Neuron (in vitro differentiated cells): ENCODE measurements at regions not wholly inside any gene's neighbourhood (a gene's known extent, or its start where the extent isn't known, plus 50 kb on each side); places are given as distances from the start of the nearest gene placed in this dataset.

Experiments
- H2AFZ ChIP-seq: one replicate; pipeline ENCODE4 v1.6.1; 2013; ENCODE audit warnings: low read depth, mild to moderate bottlenecking, inconsistent platforms, low read length, moderate library complexity
- H3K27me3 ChIP-seq: one replicate; pipeline ENCODE4 v1.6.1; 2013; ENCODE audit warnings: low read length; ENCODE audit not compliant: insufficient read depth
- H3K36me3 ChIP-seq: one replicate; pipeline ENCODE4 v1.6.1; 2013; ENCODE audit warnings: low read length; ENCODE audit not compliant: insufficient read depth
- H3K4me1 ChIP-seq: one replicate; pipeline ENCODE4 v1.6.1; 2013; ENCODE audit warnings: low read length; ENCODE audit not compliant: insufficient read depth
- H3K4me3 ChIP-seq: 2 replicates; pipeline ENCODE4 v1.5.1; 2013; ENCODE audit warnings: mild to moderate bottlenecking, low read length, moderate library complexity
- H3K9me3 ChIP-seq: one replicate; pipeline ENCODE4 v1.6.1; 2013; ENCODE audit warnings: low read length

DNA sequence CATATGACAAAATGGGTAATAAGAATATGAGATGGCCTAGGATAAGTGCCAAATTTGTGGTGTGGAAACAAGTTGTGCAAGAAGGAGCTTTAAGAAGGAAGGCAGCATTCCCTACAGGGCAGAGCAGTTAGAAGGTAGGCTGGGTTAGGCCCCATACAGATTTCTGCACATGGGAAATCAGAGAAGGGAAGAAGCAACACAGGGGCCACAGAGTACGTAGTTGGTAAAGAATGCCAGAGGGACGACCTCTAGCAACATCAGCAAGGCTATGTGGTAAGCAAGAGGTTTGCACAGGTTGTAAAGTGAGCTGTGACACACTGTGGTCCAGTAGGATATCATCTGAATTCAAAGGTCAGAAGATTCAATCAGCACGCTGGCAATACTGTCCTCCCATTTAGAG is 765.6 kb upstream of the B3GALT2 start:
- no peaks in the 10 kb centered on the region for H3K27me3 ChIP-seq

DNA sequence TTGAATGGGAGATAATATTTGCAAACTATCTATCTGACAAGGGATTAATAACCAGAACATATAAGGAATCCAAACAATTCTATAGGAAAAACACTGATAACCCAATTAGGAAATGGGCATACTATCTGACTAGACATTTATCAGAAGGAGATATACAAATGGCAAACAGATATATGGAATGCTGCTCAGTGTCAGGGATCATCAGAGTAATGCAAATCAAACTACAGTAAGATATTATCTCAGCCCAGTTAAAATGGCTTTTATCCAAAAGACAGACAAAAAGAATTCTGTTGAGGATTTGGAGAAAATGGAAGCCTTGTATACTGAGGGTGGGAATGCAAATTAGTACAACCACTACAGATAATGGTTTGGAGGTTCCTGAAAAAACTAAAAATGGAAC is 758.0 kb upstream of the B3GALT2 start:
- no peaks in the 10 kb centered on the region for H3K36me3 ChIP-seq
- H2AFZ ChIP-seq, result no peak overlapping the region
- no peaks in the 10 kb centered on the region for H3K4me1 ChIP-seq
- H3K27me3 ChIP-seq, result no peaks in the 10 kb centered on the region
- no peak overlapping the region for H3K4me3 ChIP-seq
- no peaks in the 10 kb centered on the region for H3K9me3 ChIP-seq

More for the DNA sequence above, 765.6 kb upstream of the B3GALT2 start:
- no peaks in the 10 kb centered on the region for H3K36me3 ChIP-seq
- H3K9me3 ChIP-seq, result no peaks in the 10 kb centered on the region
- no peak overlapping the region for H3K4me3 ChIP-seq
- no peaks in the 10 kb centered on the region for H3K4me1 ChIP-seq
- H2AFZ ChIP-seq, result no peak overlapping the region

DNA sequence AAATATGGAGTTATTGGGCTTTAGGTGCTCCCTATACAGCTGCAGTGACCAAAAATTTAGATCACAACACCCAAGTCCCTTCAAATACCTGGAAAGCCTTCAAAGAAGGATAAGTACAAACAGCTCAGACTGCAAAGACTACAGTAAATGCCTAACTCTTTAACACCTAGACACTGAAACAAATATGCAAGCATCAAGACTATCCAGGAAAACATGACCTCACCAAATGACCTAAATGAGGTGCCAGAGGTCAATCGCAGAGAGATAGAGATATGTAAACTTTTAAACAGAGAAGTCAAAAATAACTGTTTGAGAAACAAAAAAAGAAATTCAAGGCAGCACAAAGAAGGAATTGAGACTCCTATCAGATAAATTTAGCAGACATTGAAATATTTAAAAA is 753.8 kb upstream of the B3GALT2 start:
- Histone ChIP-seq H3K4me3 (no peak overlapping the region), H3K9me3 (no peaks in the 10 kb centered on the region), H2AFZ (no peak overlapping the region), H3K36me3 (no peaks in the 10 kb centered on the region), H3K27me3 (no peaks in the 10 kb centered on the region), H3K4me1 (no peaks in the 10 kb centered on the region)

DNA sequence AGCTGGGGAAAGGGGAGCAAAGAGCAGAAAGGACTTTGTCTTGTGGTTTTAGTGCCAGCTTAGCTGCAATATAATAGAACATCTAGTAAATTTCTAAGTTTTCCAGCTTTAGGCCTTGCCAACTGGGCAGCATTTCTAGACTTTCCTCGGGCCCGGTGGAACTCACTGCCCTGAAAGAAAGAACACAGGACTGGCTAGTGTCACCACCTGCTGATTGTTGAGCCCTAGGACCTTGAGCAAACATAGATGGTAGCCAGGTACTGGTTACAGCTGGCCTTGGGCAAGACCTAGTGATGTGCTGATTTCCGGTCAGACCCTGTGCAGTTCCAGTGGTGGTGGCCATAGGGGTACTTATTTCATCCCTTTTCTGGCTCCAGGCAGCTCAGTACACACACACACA is 753.2 kb upstream of the B3GALT2 start:
- no peaks in the 10 kb centered on the region for H3K4me1 ChIP-seq
- H3K36me3 ChIP-seq, result no peaks in the 10 kb centered on the region
- no peaks in the 10 kb centered on the region for H3K9me3 ChIP-seq
- no peak overlapping the region for H2AFZ ChIP-seq
- no peak overlapping the region for H3K4me3 ChIP-seq
- H3K27me3 ChIP-seq, result no peaks in the 10 kb centered on the region

DNA sequence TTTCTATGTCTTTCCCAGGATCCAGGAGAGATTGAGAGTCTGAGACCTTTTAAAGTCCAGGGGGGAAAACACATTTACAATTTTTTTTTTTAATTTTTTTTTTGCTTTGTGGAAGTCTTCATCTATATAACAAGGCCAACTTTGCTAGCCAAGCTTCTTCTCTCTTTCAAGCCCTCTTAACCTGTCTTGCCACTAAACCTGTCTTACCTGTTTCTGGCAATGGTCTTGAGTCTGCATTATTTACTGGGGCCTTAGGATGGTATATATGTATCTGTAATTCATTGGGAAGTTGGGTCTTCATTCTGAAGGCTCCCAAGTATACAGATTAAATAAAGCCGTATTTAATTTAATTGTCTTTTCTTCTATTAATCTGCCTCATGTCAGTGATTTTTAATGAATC is 750.9 kb upstream of the B3GALT2 start:
- Histone ChIP-seq H3K36me3 (no peaks in the 10 kb centered on the region), H3K4me1 (no peaks in the 10 kb centered on the region), H3K9me3 (no peaks in the 10 kb centered on the region), H3K4me3 (no peak overlapping the region), H2AFZ (no peak overlapping the region), H3K27me3 (no peaks in the 10 kb centered on the region)

DNA sequence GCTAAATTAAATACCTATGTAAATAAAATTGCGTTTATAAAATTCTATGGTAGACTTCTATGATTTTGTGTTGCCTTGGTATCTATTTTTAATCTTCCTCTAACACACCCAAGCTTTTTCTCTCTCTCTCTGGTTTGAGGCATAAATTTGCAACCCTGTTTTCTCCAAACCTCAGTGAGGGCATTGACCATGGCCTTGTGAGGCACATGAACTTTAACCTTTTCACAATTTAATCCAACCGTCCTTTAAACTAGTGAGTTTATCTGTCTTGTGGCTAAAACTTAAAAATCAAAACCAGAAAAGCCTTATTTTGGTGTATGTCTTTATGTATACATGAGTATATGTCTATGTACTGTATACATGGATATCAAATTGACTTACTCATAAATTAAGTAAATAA is 746.6 kb upstream of the B3GALT2 start:
- Histone ChIP-seq H3K36me3 (no peaks in the 10 kb centered on the region), H2AFZ (no peak overlapping the region), H3K4me1 (no peaks in the 10 kb centered on the region), H3K4me3 (no peak overlapping the region), H3K27me3 (no peaks in the 10 kb centered on the region), H3K9me3 (no peaks in the 10 kb centered on the region)

DNA sequence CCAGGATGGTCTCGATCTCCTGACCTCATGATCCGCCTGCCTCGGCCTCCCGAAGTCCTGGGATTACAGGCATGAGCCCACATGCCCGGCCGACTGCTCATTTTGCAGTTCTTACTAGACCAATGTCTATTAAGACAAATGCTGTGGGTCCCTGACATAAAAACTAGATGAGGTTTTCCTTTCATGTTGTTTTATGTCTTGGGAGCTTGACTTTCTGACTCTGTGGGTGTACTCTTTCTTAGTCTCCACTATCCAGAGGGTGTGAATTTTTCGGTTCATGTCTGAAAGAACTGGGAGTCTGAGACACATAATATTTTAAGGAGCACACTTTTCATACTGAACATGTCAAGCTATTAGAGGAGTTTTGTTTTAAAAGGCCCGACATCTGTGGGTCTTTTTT is 744.9 kb upstream of the B3GALT2 start:
- no peaks in the 10 kb centered on the region for H3K4me1 ChIP-seq
- no peaks in the 10 kb centered on the region for H3K27me3 ChIP-seq
- no peaks in the 10 kb centered on the region for H3K36me3 ChIP-seq
- H3K4me3 ChIP-seq, result no peak overlapping the region
- peaks cover 7% of the 10 kb centered on the region for H3K9me3 ChIP-seq
- no peak overlapping the region for H2AFZ ChIP-seq

DNA sequence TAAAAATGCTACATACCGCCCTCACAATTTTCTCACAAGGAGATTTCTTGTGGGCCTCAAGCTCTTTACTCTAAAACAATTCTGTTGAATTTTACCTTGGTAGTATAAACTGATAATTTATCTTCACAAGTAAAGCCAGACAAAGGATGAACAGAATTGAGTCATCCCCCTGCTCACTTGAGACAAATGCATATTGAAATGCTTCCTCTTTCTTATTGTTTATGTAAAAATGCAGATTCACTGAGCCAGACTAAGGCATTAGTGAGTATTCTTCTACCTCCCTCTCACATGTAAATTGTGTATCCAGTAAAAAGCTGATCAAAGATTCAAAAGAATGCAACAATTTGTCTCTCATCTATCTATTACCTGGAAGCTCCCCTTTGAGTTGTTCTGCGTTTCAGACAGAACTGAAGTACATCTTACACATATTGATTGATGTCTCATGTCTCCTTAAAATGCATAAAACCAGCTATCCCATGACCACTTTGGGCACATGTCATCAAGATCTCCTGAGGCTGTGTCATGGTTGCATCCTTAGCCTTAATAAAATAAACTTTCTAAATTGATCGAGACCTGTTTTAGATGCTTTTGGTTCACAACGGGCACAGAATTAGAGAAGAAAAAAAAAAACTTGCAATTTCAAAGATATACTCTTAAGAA is 743.1 kb upstream of the B3GALT2 start:
- no peak overlapping the region for H3K4me3 ChIP-seq
- H2AFZ ChIP-seq, result no peak overlapping the region
- no peaks in the 10 kb centered on the region for H3K4me1 ChIP-seq

DNA sequence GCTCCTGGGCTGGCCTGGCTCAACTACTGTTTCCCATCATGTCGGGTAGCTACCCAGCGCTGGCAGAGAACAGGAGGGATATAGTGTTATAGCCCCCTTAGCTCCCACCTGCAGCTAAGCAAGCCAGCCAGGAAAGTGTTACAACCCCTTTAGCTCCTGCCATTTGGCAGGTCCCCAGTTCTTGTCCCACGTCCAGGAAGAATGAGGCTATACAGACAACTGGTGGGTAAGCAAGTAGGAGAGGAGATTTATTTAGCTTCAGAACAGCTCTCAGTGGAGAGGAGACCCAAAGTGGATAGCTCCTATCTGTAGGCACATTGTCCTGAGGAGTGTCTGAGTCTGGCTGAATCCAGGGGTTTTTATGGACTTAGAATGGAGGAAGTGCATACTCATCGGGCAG is 741.1 kb upstream of the B3GALT2 start:
- H3K27me3 ChIP-seq, result no peaks in the 10 kb centered on the region
- no peak overlapping the region for H2AFZ ChIP-seq
- no peaks in the 10 kb centered on the region for H3K36me3 ChIP-seq
- H3K4me3 ChIP-seq, result no peak overlapping the region
- no peaks in the 10 kb centered on the region for H3K4me1 ChIP-seq
- H3K9me3 ChIP-seq, result peaks cover 7% of the 10 kb centered on the region

More for the DNA sequence above, 743.1 kb upstream of the B3GALT2 start:
- Histone ChIP-seq H3K27me3 (no peaks in the 10 kb centered on the region), H3K36me3 (no peaks in the 10 kb centered on the region), H3K9me3 (peaks cover 7% of the 10 kb centered on the region)

DNA sequence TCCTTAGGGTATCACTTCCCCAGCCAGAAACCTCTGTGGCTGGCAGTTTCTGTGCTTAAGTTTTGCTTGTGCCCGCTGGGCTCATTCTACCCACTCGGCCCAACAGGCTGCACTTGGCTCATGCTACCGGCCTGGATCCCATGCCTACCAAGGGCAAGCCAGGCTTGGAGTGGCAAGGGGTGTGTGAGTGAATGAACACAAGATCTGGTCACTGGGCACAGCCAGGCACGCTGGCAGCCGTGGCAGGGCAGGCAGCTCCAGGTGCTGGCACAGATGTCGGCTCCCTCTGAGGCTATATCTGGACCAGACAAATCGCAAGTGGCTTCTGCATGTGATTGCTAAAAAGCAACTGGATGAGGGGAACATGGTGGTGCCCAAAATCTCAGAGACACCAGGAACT is 740.5 kb upstream of the B3GALT2 start:
- Histone ChIP-seq H3K36me3 (no peaks in the 10 kb centered on the region), H3K4me1 (no peaks in the 10 kb centered on the region), H2AFZ (no peak overlapping the region), H3K9me3 (peaks cover 7% of the 10 kb centered on the region), H3K27me3 (no peaks in the 10 kb centered on the region), H3K4me3 (no peak overlapping the region)

DNA sequence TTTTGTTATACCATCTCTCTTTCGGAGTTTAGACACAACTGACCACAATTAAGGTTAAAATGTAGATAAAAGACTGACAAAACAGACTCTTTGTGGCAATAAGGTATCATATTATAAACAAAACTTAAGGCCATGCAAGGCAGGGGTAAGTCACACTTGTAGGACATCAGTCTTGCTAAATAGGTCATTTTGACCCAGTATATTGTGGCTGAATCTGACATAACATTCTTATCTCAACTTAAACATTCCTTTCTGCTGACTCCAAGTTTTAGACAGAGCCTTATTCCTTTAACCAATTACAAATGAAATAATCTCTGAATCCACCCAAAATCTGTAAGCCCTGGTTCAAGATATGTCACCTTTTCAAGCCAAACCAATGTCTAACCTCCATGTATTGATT is 733.4 kb upstream of the B3GALT2 start:
- no peaks in the 10 kb centered on the region for H3K9me3 ChIP-seq
- no peaks in the 10 kb centered on the region for H3K4me1 ChIP-seq
- no peaks in the 10 kb centered on the region for H3K36me3 ChIP-seq
- no peak overlapping the region for H2AFZ ChIP-seq
- no peaks in the 10 kb centered on the region for H3K27me3 ChIP-seq
- H3K4me3 ChIP-seq, result no peak overlapping the region

DNA sequence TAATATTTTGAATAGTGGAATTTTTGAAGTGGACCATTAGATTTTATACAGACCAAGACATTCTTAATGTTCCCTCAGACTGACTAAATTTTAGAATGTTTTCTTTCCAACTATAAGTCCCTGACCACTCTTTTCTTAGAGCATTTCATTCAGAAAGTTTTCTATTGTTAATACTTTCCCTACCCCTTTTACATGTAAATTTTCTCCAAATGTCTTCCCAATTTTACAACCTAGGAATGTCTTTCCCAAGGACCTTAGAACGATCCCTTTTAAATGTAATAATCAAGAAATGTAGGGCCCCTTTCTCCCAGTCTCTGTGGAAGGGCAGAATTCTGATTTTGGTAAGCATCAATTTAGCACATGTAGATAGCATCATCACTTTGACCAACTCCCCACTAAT is 730.0 kb upstream of the B3GALT2 start:
- Histone ChIP-seq H3K36me3 (no peaks in the 10 kb centered on the region), H3K4me3 (no peak overlapping the region), H3K4me1 (no peaks in the 10 kb centered on the region), H2AFZ (no peak overlapping the region), H3K9me3 (no peaks in the 10 kb centered on the region), H3K27me3 (no peaks in the 10 kb centered on the region)

DNA sequence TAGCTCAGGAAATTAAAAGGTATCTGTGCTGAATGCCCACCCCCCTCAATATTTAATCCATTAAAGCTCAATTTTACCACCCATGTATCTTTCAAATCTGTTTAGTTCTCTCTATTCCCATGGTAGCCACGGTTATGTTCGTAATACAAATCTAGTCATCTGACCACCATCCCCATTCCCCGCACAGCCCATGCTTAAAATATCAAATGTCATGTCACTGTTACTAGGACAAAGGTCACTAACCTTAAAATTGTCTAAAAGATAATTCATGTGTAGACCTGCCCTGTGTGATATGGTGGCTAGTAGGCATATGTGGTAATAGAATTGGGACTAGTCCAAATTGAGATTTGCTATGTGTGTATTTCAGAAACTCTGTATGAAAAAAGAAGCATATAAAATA is 728.5 kb upstream of the B3GALT2 start:
- no peaks in the 10 kb centered on the region for H3K9me3 ChIP-seq
- H3K4me1 ChIP-seq, result no peaks in the 10 kb centered on the region

DNA sequence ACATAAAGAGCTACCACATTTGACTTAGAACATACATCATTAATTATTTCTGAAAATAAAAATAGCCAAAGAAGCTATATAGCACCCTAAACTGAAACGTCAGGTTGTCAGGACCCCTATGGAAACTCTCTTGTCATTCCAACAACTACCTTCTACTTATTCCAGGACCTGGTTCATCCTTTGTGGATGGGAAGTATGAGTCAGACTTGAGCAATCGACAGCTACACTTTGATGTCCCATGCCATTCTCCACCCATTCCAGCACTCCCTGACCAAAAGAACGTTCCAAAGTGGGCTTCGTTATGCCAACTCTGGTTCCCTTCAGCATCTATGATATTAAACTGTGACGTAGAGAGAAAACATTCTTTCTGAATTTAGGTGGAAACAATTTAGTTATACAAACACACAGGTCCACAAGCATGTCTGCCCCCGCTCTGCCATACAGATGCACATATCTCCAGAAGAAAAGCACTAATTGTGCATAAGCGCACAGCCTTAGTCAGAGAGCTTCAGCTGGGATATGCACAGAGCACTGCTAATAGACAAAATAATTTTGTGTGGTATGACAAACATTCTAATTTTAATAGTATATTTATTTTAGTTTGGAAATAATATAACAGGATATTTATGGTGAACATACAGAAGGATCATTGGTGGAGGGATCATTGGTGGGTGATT is 723.1 kb upstream of the B3GALT2 start:
- H3K9me3 ChIP-seq, result no peaks in the 10 kb centered on the region
- no peak overlapping the region for H3K4me3 ChIP-seq

More for the DNA sequence above, 728.5 kb upstream of the B3GALT2 start:
- no peaks in the 10 kb centered on the region for H3K27me3 ChIP-seq
- no peak overlapping the region for H3K4me3 ChIP-seq
- H2AFZ ChIP-seq, result no peak overlapping the region
- H3K36me3 ChIP-seq, result no peaks in the 10 kb centered on the region

More for the DNA sequence above, 723.1 kb upstream of the B3GALT2 start:
- Histone ChIP-seq H2AFZ (no peak overlapping the region), H3K27me3 (no peaks in the 10 kb centered on the region), H3K4me1 (no peaks in the 10 kb centered on the region), H3K36me3 (no peaks in the 10 kb centered on the region)
